HG02642 (cell line): ENCODE measurements at regions not wholly inside any gene's neighbourhood (a gene's known extent, or its start where the extent isn't known, plus 50 kb on each side); places are given as distances from the start of the nearest gene placed in this dataset.

Experiments used
- ATAC-seq: cut with Tn5 transposase; IDR thresholded peaks from one replicate; pipeline ENCODE4 v1.9.1; 2021; ENCODE audit warnings: mild to moderate bottlenecking; ENCODE audit not compliant: unreplicated experiment, poor library complexity

DNA sequence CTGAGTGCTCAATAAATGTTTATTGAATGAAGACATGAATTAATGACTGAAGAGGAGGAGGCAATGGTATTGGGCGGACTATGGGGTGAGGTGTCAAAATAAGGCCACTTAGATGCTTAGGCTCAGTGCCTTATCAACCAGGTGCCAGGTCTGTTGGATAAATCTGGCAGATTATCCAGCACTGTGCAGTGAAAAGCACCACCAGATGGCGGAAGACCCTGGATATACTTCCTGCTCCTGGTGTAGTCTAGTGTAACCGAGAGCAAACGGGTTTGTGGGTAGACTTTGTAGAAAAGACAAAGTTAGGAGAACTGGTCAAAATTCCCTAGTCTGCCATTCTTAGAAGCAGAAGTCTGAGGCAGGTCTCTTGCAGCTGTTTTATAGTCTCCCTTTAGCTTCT, 306.3 kb downstream of the ATP23 start:
- no peak for ATAC-seq

GRCh38 chr12:58248599-58248998, 307.2 kb downstream of the ATP23 start:
- no peak for ATAC-seq

DNA sequence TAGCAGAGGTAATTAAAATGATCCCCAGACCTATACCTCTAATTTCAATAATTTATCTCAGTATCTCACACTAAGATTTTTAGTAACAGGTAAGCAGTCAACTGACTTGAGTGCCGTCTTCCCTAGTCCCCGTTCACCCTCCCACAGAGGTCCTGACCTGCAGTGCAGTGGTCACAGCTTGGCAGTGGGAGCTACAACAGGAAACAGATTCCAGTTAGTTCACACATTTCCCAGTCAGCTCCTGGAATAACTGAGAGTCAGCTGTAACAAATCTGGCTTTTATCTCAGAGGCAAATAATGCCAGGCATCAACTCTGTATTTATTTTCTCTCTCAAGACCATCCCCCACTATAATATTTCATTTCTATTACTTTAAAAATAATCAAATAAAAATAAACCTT, 308.2 kb downstream of the ATP23 start:
- no peak for ATAC-seq

DNA sequence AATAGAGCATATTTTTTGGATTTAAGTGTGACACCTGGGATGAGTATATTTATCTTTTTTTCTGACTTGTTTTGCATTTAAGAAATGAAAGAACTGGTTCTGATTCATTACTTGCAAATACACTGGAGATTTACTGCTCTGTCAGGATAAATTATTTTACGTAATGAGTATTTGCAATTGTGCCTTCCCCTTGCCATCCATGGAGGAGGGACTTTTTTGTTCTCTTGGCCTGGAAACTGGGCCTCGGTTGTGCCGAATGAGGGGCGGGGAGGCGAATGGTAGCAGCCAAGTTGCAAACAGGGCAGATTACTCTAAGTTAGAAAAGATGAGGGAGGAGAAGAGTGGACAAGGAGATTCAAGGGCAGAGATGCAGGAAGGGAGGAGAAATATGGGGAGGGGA, 308.7 kb downstream of the ATP23 start:
- no peak for ATAC-seq

- ATAC-seq: no peak
These were observed 311.5 kb downstream of the ATP23 start for GRCh38 chr12:58252914-58253313.

- ATAC-seq: no peak
These were observed 312.3 kb downstream of the ATP23 start for GRCh38 chr12:58253663-58254062.

DNA sequence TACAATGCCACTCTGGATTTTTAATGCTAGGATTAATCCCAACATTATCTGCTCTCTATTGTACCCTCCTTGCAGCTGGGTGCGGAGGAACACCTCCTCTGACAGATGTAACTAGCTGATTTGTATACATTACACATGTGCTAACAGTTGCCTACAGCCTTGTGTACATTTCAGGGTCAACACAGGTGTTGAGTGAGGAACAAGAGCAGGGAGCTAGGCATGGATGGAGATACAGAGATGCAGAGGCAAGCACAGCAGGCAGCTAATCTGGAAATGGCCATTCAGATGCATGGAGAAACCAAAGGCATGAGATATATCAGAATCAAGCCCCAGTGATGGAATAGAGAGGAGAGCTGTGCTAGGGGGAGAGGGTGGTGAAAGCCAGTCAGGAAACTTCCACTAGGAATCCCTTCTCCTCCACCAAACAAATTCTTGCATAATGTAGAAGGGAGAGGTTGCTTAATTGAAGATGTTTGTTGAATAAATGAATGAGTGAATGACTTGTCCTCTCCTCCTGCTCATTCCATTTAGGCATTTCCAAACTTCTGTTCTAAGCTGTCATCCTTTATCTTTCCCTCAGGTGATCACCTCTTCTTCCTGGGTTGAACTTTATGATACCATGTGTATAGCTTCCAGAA, 313.2 kb downstream of the ATP23 start:
- no peak for ATAC-seq

GRCh38 chr12:58262796-58263195, 321.4 kb downstream of the ATP23 start:
- no peak for ATAC-seq

GRCh38 chr12:58263816-58264215, 322.4 kb downstream of the ATP23 start:
- ATAC-seq: no peak

GRCh38 chr12:58268069-58268468, 326.7 kb downstream of the ATP23 start:
- no peak for ATAC-seq

DNA sequence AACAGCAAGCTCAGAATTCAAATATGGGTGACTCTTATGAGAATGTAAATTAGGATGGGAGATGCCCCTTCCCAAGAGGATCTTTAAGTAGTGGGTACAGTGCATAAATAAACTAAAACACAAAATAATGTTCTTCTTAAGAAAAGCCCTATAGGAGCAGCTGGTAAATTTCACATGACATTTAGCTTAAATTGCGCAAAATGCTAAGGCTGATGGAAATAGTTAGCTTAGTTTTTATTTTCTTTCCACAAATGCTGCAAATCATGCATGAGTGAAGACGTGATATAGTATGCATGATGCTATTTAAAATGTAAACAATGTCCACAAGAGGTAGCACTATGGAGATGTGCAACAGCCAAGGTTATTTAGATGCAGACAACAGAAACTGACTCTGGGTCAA, 328.1 kb downstream of the ATP23 start:
- ATAC-seq: no peak

DNA sequence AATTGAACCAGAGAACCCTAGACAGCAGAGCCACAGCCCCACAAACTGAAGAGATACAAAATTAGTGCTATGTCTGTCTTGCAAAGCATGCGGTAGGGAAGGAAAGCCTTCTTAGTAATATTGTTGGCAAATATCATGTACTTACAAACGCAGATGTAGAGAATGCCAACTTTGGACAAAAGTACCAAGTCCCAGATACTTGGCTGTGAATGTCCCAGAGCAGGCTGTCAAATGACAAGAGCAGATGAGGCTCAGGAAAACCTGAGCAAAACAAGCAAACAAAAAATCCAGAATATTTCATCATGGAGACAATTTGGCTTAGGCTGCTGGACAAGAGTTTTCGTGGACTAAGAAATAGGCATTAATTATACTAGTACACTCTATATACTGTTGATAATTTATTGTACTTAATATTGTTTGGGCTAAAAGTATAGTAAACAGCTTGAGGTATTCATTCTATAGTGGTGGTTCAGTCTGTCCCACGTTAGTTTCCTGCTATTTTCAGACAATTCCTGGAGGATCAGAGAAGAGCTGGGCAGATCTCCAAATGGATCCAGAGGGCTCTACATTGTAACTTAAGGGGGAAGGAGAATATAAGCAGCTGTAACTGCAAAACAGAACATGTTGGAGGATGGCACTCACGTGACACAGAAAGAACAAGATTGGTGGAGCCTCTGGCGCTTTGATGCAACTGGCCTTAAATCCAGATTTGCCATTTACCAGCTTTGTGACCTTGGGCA, 329.8 kb downstream of the ATP23 start:
- ATAC-seq: no peak

- no peak for ATAC-seq
These were observed 331.1 kb downstream of the ATP23 start for GRCh38 chr12:58272461-58272860.

GRCh38 chr12:58277231-58277630, 335.9 kb downstream of the ATP23 start:
- ATAC-seq: no peak

DNA sequence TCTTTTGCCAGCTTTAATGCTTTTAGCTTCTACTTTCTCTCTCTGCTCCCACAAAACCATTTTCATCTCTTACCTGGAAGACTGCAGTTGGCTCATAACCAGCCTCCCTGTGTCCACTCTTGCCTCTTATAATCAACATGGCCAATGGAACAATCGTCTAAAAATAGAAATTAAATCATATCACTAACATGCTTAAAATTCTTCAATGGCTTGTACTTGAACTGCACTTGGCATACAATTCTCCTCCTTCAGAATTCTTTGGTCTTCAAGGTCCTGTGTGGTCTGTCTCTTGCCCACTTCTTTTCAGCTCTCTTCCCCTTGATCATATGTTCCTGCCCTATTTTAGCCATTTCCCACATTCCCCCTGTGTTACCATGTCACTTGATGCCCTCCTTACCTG, 342.2 kb downstream of the ATP23 start:
- no peak for ATAC-seq

GRCh38 chr12:58285551-58285950, 344.2 kb downstream of the ATP23 start:
- no peak for ATAC-seq

DNA sequence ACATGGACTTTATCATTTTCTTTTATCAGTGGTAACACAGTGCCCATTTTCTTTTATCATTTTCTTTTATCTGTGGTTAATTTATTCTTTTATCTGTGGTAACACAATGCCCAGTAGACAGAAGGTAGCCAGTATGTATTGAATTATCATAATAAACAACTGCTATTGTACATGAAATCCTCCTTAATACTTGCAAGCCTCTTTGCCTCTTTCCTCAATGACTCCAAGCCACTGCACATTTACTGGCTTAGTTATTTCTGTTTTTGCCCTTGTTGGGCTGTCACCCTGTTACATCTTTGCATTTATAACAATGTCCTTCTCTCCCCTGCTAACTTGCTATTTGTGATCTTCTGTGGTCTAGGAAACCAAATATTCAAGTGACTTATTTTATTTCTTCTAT, 345.0 kb downstream of the ATP23 start:
- ATAC-seq: no peak

- ATAC-seq: no peak
These were observed 346.8 kb downstream of the ATP23 start for GRCh38 chr12:58288190-58288589.

DNA sequence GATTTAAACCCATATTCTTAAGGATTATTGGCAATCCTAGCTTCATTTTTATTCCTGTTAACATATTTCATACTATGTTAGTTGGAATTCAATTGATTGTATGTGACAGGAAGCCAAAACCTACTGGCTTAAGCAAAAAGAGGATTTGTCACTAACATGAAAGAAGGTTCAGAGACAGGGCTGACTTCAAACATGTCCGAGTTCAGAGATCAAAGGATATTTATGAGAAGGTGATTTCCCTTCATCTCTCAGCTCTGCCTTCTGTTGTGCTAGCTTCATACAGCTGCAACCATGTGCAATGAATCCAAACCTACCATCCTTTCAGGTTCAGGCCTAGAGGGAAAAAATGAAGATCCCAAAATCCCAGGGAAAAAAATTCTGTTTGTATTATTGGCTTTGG, 349.7 kb downstream of the ATP23 start:
- no peak for ATAC-seq

DNA sequence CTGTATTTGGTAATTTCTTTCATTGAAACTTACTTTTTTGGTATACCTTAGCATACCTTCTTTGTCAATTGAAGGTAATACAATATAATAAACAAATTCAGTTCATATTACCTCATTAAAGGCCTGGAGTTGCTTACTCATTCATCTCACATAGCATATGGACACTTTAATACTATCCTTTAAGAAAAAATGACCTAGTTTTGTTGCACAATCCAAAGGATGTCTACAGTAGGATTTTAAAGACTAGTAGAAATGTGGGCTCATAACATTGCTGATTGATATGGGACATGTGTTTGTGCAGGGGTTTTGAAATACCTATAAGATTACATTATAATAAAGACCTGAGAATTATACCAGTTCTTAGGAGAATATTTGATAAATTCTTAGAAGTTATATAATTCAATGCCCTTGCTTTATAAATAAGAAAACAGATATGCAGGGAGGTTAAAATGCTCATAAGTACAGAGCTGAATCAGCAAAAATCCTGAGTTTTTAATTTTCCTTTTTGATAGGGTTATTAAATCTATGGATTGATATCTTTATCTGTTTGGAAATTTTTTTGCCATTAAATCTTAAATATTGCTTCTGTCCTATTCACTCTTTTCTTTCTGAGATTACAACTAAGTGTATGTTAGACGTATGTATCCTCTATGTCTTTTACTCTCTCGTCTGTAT, 352.1 kb downstream of the ATP23 start:
- ATAC-seq: no peak

GRCh38 chr12:58295268-58295667, 353.9 kb downstream of the ATP23 start:
- ATAC-seq: no peak

DNA sequence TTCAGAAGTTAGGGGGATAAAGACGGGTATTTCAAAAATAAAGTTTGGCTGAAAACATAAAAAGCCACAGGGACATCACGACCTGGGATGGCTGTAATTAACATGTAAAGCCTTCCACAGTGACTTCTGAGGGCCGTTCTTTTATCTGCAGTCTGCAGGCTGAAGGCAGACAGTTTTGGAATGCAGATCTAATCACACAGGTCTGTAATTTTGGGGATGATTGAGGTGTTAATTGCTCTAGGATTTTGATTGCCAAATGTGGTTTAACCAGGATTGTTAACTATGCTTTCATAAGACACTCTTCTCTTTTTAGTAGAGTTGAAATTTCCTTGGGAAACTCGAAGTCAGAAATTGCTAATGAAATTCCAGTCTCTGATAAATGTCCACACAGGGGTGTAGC, 355.5 kb downstream of the ATP23 start:
- ATAC-seq: no peak
